CD14-positive monocyte (primary cell): ENCODE measurements at regions not wholly inside any gene's neighbourhood (a gene's known extent, or its start where the extent isn't known, plus 50 kb on each side); places are given as distances from the start of the nearest gene placed in this dataset.

Experiments used
- DNase-seq, 3 donors: peaks; one replicate each; pipeline ENCODE4 v3.0.0-alpha.2; 2011 to 2022
- H2AFZ ChIP-seq: 2 replicates; pipeline ENCODE4 v1.6.0; 2012; ENCODE audit warnings: mild to moderate bottlenecking, low read depth, low read length, inconsistent platforms; ENCODE audit not compliant: insufficient read depth, poor library complexity, severe bottlenecking
- H3K27ac ChIP-seq, 2 donors: 1 replicate in 1 of 2; 2 replicates in 1 of 2; pipeline ENCODE4 v1.5.1; 2012 to 2013; ENCODE audit warnings: low read length in 2 of 2, control low read depth in 1 of 2, inconsistent platforms in 1 of 2, low read depth in 1 of 2, mild to moderate bottlenecking in 1 of 2
- H3K27me3 ChIP-seq, 2 donors: one replicate each; pipeline versions ENCODE4 v1.6.0 to v1.6.1; 2011 to 2013; ENCODE audit warnings: low read length in 2 of 2; ENCODE audit not compliant: control insufficient read depth in 2 of 2, insufficient read depth in 2 of 2
- H3K36me3 ChIP-seq, 2 donors: replicated peaks in 1 of 2; 1 replicate in 1 of 2; 2 replicates in 1 of 2; pipeline versions ENCODE4 v1.5.1 to v1.6.1; 2012 to 2013; ENCODE audit warnings: low read length in 2 of 2, control low read depth in 1 of 2, inconsistent platforms in 1 of 2, mild to moderate bottlenecking in 1 of 2; ENCODE audit not compliant: insufficient read depth in 2 of 2, control insufficient read depth in 1 of 2
- H3K4me1 ChIP-seq, 2 donors: 1 replicate in 1 of 2; 2 replicates in 1 of 2; pipeline versions ENCODE4 v1.5.1 to v1.6.1; 2012 to 2013; ENCODE audit warnings: low read length in 2 of 2, control low read depth in 1 of 2, inconsistent platforms in 1 of 2, mild to moderate bottlenecking in 1 of 2, moderate library complexity in 1 of 2; ENCODE audit not compliant: insufficient read depth in 2 of 2, control insufficient read depth in 1 of 2
- H3K4me2 ChIP-seq: replicated peaks from 2 replicates; pipeline ENCODE3; 2012; ENCODE audit warnings: low read length, moderate library complexity, mild to moderate bottlenecking; ENCODE audit not compliant: poor library complexity, severe bottlenecking; ENCODE audit errors: extremely low read depth
- H3K4me3 ChIP-seq, 3 experiments: fragments of 200-600 bp in 1 of 3; sonication (generic) in 1 of 3; replicated peaks in 1 of 3; 1 replicate in 2 of 3; 2 replicates in 1 of 3; pipeline ENCODE4 v1.5.1; 2011 to 2013; ENCODE audit warnings: low read length in 3 of 3, mild to moderate bottlenecking in 3 of 3, control low read depth in 2 of 3, low read depth in 2 of 3, inconsistent platforms in 1 of 3, moderate library complexity in 1 of 3
- H3K79me2 ChIP-seq: 2 replicates; pipeline ENCODE4 v1.6.0; 2012; ENCODE audit warnings: mild to moderate bottlenecking, control low read depth, inconsistent platforms, low read length, moderate library complexity; ENCODE audit not compliant: insufficient read depth
- H3K9ac ChIP-seq: 2 replicates; pipeline ENCODE4 v1.6.0; 2017; ENCODE audit warnings: low read length, mild to moderate bottlenecking; ENCODE audit not compliant: insufficient read depth, poor library complexity, severe bottlenecking
- H3K9me3 ChIP-seq, 2 donors: replicated peaks in 1 of 2; 1 replicate in 1 of 2; 2 replicates in 1 of 2; pipeline versions ENCODE4 v1.5.1 to v1.6.1; 2012 to 2013; ENCODE audit warnings: low read length in 2 of 2, control low read depth in 1 of 2; ENCODE audit not compliant: control insufficient read depth in 1 of 2, insufficient read depth in 1 of 2
- H4K20me1 ChIP-seq: 2 replicates; pipeline ENCODE4 v1.6.0; 2012; ENCODE audit warnings: mild to moderate bottlenecking, low read length, control low read depth, moderate library complexity; ENCODE audit not compliant: insufficient read depth
- H3K27ac Mint-ChIP-seq, 7 donors: one replicate each; pipeline ENCODE4 v1.8.0; 2020; ENCODE audit warnings: mild to moderate bottlenecking in 7 of 7, mixed read lengths in 7 of 7, moderate library complexity in 6 of 7, inconsistent platforms in 2 of 7
- H3K27me3 Mint-ChIP-seq, 3 donors: one replicate each; pipeline ENCODE4 v1.8.0; 2021 to 2022; ENCODE audit warnings: low read depth in 3 of 3, mild to moderate bottlenecking in 3 of 3, mixed read lengths in 3 of 3, moderate library complexity in 3 of 3, inconsistent platforms in 1 of 3
- H3K36me3 Mint-ChIP-seq, 2 donors: one replicate each; pipeline ENCODE4 v1.8.0; 2020; ENCODE audit warnings: mixed read lengths in 2 of 2, inconsistent platforms in 1 of 2, mild to moderate bottlenecking in 1 of 2
- H3K4me1 Mint-ChIP-seq: one replicate; pipeline ENCODE4 v1.8.0; 2020; ENCODE audit warnings: mild to moderate bottlenecking, mixed read lengths
- H3K4me3 Mint-ChIP-seq, 2 donors: one replicate each; pipeline ENCODE4 v1.8.0; 2020; ENCODE audit warnings: mild to moderate bottlenecking in 2 of 2, mixed read lengths in 2 of 2, moderate library complexity in 1 of 2
- H3K9me3 Mint-ChIP-seq, 7 donors: one replicate each; pipeline ENCODE4 v1.8.0; 2020 to 2022; ENCODE audit warnings: mixed read lengths in 7 of 7, mild to moderate bottlenecking in 6 of 7, moderate library complexity in 6 of 7, inconsistent platforms in 2 of 7
- CTCF ChIP-seq: fragments of 200-600 bp; IDR thresholded peaks from one replicate; pipeline ENCODE4 v1.8.0; 2022; ENCODE audit warnings: antibody characterized with exemption, mild to moderate bottlenecking
- WGBS: methylation state at CpG from one replicate; pipeline ENCODE4 v1.1.5; 2013; ENCODE audit warnings: missing lambda C conversion rate; ENCODE audit not compliant: insufficient coverage; 5-methylcytosine and 5-hydroxymethylcytosine counted together
- intact Hi-C, 2 donors: fragments of 100-400 bp; cut with micrococcal nuclease; formaldehyde crosslinking; loops; one replicate each; pipeline versions ENCODE4 v1.15.0 to v1.15.1; 2023

- Histone ChIP-seq H2AFZ (no peak overlapping the region), H3K4me3 (no peak overlapping the region), H4K20me1 (no peaks in the 10 kb centered on the region), H3K27me3 (no peaks in the 10 kb centered on the region), H3K36me3 (no peaks in the 10 kb centered on the region), H3K79me2 (no peaks in the 10 kb centered on the region), H3K9ac (no peak overlapping the region), H3K4me2 (no peak overlapping the region), H3K4me1 (no peaks in the 10 kb centered on the region), H3K9me3 (no peaks in the 10 kb centered on the region), H3K27ac (no peak overlapping the region)
- Mint-ChIP-seq H3K27ac (no peak overlapping the region), H3K4me3 (no peak overlapping the region), H3K36me3 (no peaks in the 10 kb centered on the region), H3K4me1 (no peaks in the 10 kb centered on the region), H3K27me3 (peaks cover 0 to 3% (median 3%) of the 10 kb centered on the region in 3 donors), H3K9me3 (peaks cover 0 to 5% (median 1%) of the 10 kb centered on the region in 7 donors)
- no peak for TF ChIP-seq CTCF
- WGBS = 50% methylated on average over 1 of the region's 10 CpGs
- no peak for DNase-seq
- intact Hi-C loops = no loop called here
Measured at GRCh38 chr20:41989935-41990635, 371.9 kb upstream of the CHD6 start.

- Histone ChIP-seq H3K4me2 (no peak overlapping the region), H4K20me1 (no peaks in the 10 kb centered on the region), H3K9me3 (no peaks in the 10 kb centered on the region), H2AFZ (no peak overlapping the region), H3K36me3 (no peaks in the 10 kb centered on the region), H3K27ac (no peak overlapping the region), H3K79me2 (no peaks in the 10 kb centered on the region), H3K9ac (no peak overlapping the region), H3K27me3 (no peaks in the 10 kb centered on the region), H3K4me1 (no peaks in the 10 kb centered on the region), H3K4me3 (no peak overlapping the region)
- WGBS = 83% methylated on average over 1 of the region's 3 CpGs
- DNase-seq = no peak
- Mint-ChIP-seq H3K9me3 (peaks cover 0 to 7% (median 1%) of the 10 kb centered on the region in 7 donors), H3K27ac (no peak overlapping the region), H3K36me3 (no peaks in the 10 kb centered on the region), H3K4me3 (no peak overlapping the region), H3K27me3 (peaks cover 0 to 3% (median 3%) of the 10 kb centered on the region in 3 donors), H3K4me1 (no peaks in the 10 kb centered on the region)
- intact Hi-C loops = no loop called here
- no peak for TF ChIP-seq CTCF
Measured at GRCh38 chr20:41989039-41989679, 371.0 kb upstream of the CHD6 start.
